ENCODE measurements at regions not wholly inside any gene's neighbourhood (a gene's known extent, or its start where the extent isn't known, plus 50 kb on each side); places are given as distances from the start of the nearest gene placed in this dataset.

DNA sequence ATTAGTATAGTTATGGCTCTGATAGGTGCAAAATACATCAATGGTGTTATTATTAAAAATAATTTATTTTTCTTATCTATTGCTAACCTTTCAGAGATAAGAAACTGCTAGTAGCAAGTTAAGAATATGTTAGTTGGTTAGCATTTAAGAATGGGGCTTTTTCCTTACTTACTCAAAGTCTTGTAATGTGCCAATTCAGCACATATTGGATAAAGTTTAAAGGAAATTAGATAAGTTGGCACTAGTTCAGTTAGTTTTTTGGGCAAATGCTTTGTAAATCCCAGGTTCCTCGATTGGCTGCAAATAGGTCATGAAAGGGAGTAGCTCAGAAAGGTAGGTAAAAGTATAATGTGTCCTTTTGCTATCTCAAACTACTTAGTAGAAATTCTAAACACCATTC is 2806.7 kb downstream of the PCDH9 start:
- Histone ChIP-seq H3K27me3 (no peaks in the 10 kb centered on the region), H3K27ac (no peak overlapping the region), H3K4me3 (replicated peaks in 1 of 3) (no peak overlapping the region), H3K4me1 (no peaks in the 10 kb centered on the region), H3K9me3 (no peaks in the 10 kb centered on the region), H3K36me3 (no peaks in the 10 kb centered on the region)
- intact Hi-C loops (cut with DNase I), result no loop called here
- TF ChIP-seq, protein P1, sequence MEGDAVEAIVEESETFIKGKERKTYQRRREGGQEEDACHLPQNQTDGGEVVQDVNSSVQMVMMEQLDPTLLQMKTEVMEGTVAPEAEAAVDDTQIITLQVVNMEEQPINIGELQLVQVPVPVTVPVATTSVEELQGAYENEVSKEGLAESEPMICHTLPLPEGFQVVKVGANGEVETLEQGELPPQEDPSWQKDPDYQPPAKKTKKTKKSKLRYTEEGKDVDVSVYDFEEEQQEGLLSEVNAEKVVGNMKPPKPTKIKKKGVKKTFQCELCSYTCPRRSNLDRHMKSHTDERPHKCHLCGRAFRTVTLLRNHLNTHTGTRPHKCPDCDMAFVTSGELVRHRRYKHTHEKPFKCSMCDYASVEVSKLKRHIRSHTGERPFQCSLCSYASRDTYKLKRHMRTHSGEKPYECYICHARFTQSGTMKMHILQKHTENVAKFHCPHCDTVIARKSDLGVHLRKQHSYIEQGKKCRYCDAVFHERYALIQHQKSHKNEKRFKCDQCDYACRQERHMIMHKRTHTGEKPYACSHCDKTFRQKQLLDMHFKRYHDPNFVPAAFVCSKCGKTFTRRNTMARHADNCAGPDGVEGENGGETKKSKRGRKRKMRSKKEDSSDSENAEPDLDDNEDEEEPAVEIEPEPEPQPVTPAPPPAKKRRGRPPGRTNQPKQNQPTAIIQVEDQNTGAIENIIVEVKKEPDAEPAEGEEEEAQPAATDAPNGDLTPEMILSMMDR (IDR thresholded peaks at IDR 0.05), result no peak
- no peak for TF ChIP-seq POLR2A (IDR thresholded peaks at IDR 0.05)
- WGBS, 2 donors, result 87 to 95% methylated on average over 1 of the region's 1 CpG
- DNase-seq, result no peak

DNA sequence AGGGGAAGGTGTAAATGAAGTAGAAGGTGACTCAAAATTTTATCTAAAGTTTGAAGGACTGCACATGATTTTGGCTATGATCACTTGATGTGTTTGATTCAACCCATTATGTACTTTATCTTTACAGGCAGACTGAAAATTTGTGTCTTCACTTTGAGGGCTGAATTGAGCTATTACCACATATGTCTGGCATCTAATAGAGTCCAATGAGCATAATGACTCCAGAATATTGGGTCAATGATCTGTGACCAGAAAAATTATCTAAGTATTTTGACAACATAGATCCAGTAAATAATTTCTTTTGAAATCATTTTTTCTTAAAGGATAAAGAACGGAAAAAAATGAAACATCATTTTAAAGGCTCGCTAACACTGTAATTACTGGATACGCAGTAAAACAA is 2810.0 kb downstream of the PCDH9 start:
- Histone ChIP-seq H3K4me1 (no peaks in the 10 kb centered on the region), H3K27me3 (no peaks in the 10 kb centered on the region), H3K27ac (no peak overlapping the region), H3K36me3 (no peaks in the 10 kb centered on the region), H3K4me3 (replicated peaks in 1 of 3) (no peak overlapping the region), H3K9me3 (no peaks in the 10 kb centered on the region)
- intact Hi-C loops (cut with DNase I), result no loop called here
- DNase-seq, result no peak
- TF ChIP-seq, protein P1 (IDR thresholded peaks at IDR 0.05), result no peak
- TF ChIP-seq POLR2A (IDR thresholded peaks at IDR 0.05), result no peak
- 95 to 96% methylated on average over 3 of the region's 3 CpGs for WGBS, 2 donors

DNA sequence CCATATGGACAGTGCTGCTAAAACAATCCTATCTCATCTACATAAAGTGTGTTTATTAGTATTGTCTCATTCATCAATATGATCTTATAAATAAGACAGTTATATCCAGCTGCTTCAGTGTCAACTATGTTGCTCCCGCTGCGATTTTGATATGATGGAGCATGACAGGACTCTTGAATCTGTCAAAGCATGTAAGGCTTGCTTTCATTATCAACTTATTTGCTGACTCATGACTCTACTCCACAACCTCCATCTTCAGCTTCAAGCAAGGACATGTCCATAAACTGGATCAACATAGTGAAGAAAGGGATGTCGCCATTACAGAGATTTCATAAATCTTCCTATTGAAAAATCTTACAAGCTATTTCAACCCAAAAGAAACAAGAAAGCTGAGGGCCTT is 2812.6 kb downstream of the PCDH9 start:
- no peak for DNase-seq
- no peaks in the 10 kb centered on the region for H3K27me3 ChIP-seq
- intact Hi-C loops (cut with DNase I), result no loop called here
- no peaks in the 10 kb centered on the region for H3K9me3 ChIP-seq
- 94 to 100% methylated on average over 3 of the region's 3 CpGs for WGBS, 2 donors
- no peak for TF ChIP-seq POLR2A (IDR thresholded peaks at IDR 0.05)
- TF ChIP-seq, protein P1 (IDR thresholded peaks at IDR 0.05), result no peak
- H3K4me3 ChIP-seq (replicated peaks in 1 of 3), result no peak overlapping the region
- no peaks in the 10 kb centered on the region for H3K4me1 ChIP-seq
- no peak overlapping the region for H3K27ac ChIP-seq
- no peaks in the 10 kb centered on the region for H3K36me3 ChIP-seq

DNA sequence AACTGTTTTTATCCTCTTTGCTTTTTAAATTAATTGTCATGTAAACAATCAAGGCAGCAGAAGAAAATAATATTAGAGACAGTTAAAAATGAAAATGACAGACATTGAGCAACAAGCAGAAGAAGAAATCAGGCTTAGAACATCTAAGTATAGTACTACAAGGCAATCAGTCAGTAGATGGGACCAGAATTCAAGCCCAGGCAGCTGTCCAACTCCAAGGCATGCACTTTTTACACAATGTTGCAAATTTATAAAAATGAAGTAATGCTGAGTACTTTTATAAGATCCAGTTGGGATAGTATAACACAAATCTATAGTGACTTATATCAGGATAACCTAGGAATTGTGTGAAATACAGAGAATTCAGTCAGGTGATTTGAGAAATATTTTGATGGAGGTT is 2815.8 kb downstream of the PCDH9 start:
- H3K9me3 ChIP-seq, result no peaks in the 10 kb centered on the region

DNA sequence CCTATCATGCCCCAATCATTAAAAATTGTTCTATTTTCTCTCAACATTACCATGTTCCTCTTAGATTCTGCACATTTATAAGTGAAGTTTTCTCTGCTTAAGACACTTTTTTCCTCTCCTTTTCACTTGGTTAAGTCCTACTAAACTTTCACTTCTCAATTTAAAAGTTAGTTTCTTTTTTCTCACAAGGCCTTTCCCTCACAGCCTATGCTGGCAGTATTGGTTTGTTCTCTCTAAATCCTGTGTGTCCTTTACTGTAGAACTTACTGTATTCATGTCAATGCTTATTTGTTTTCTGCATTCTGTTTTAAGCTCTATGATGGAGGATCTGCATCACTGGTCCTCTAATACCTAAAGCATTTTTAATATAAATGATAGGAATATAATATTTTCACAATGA is 2816.6 kb downstream of the PCDH9 start:
- no peaks in the 10 kb centered on the region for H3K36me3 ChIP-seq
- no peak for DNase-seq
- intact Hi-C loops (cut with DNase I), result no loop called here
- H3K9me3 ChIP-seq, result no peaks in the 10 kb centered on the region
- H3K4me3 ChIP-seq (replicated peaks in 1 of 3), result no peak overlapping the region
- H3K4me1 ChIP-seq, result no peaks in the 10 kb centered on the region
- TF ChIP-seq, protein P1 (IDR thresholded peaks at IDR 0.05), result no peak
- no peak for TF ChIP-seq POLR2A (IDR thresholded peaks at IDR 0.05)
- H3K27ac ChIP-seq, result no peak overlapping the region
- no peaks in the 10 kb centered on the region for H3K27me3 ChIP-seq

More for the DNA sequence above, 2815.8 kb downstream of the PCDH9 start:
- Histone ChIP-seq H3K27me3 (no peaks in the 10 kb centered on the region), H3K4me1 (no peaks in the 10 kb centered on the region), H3K27ac (no peak overlapping the region), H3K36me3 (no peaks in the 10 kb centered on the region), H3K4me3 (replicated peaks in 1 of 3) (no peak overlapping the region)
- TF ChIP-seq, protein P1 (IDR thresholded peaks at IDR 0.05), result no peak
- no peak for TF ChIP-seq POLR2A (IDR thresholded peaks at IDR 0.05)
- intact Hi-C loops (cut with DNase I), result no loop called here
- DNase-seq, result no peak
